ENCODE measurements at regions not wholly inside any gene's neighbourhood (a gene's known extent, or its start where the extent isn't known, plus 50 kb on each side); places are given as distances from the start of the nearest gene placed in this dataset.

- Mint-ChIP-seq H3K4me3 (no peak overlapping the region), H3K27ac (no peak overlapping the region), H3K27me3 (peaks cover 26% of the 10 kb centered on the region), H3K4me1 (peaks cover 5% of the 10 kb centered on the region), H3K9me3 (ENCODE audit: insufficient read depth) (no peaks in the 10 kb centered on the region)
- ChIA-PET POLR2A (no interaction called here), CTCF (no interaction called here)
- Histone ChIP-seq H3K9ac (ENCODE audit: low read length) (no peak overlapping the region), H3K4me1 (ENCODE audit: control insufficient read depth in 2 of 2, insufficient read depth in 2 of 2, low read length in 2 of 2) (peaks cover 0 to 3% of the 10 kb centered on the region in 2 donors), H3K79me2 (ENCODE audit: control insufficient read depth, insufficient read depth, low read length) (no peaks in the 10 kb centered on the region), H2AFZ (ENCODE audit: insufficient read depth, low read depth, low read length, poor library complexity, severe bottlenecking) (no peak overlapping the region), H3K4me3 (ENCODE audit: control extremely low read depth in 1 of 5, extremely low read depth in 1 of 5, insufficient read depth in 1 of 5, low read depth in 2 of 5, low read length in 4 of 5) (no peak overlapping the region), H3K27ac (ENCODE audit: low read length in 2 of 2) (no peak overlapping the region), H3K4me2 (replicated peaks; ENCODE audit: low read depth, low read length, poor library complexity, severe bottlenecking) (no peak overlapping the region), H3K9me3 (ENCODE audit: control extremely low read depth in 1 of 3, control insufficient read depth in 2 of 3, insufficient read depth in 1 of 3, low read length in 2 of 3) (no peaks in the 10 kb centered on the region), H4K20me1 (ENCODE audit: control insufficient read depth, insufficient read depth, low read length, poor library complexity, severe bottlenecking) (no peaks in the 10 kb centered on the region), H3K36me3 (replicated peaks in 1 of 2; ENCODE audit: control extremely low read depth in 1 of 2, control insufficient read depth in 1 of 2, extremely low read depth in 1 of 2, insufficient read depth in 2 of 2, low read length in 1 of 2) (no peaks in the 10 kb centered on the region), H3K27me3 (replicated peaks in 1 of 4; ENCODE audit: control extremely low read depth in 1 of 4, control insufficient read depth in 3 of 4, insufficient read depth in 4 of 4, low read length in 3 of 4) (peaks cover 0 to 4% (median 2%) of the 10 kb centered on the region in 4 experiments)
- no CpG with 5 or more reads among the region's 4 CpGs for WGBS (ENCODE audit: insufficient coverage)
- intact Hi-C loops (cut with micrococcal nuclease) = no loop called here
- ATAC-seq (ENCODE audit: low read depth) (no peak), DNase-seq (no peak)
- TF ChIP-seq CTCF (IDR thresholded peaks at IDR 0.05) = no peak
- no peak for TF ChIP-seq EZH2 (IDR thresholded peaks at IDR 0.05; ENCODE audit: borderline replicate concordance, insufficient read depth, low read depth, low read length, poor library complexity, severe bottlenecking)
These were observed 299.7 kb upstream of the AKR1E2 start for GRCh38 chr10:4526311-4526731.

- no peak overlapping the region for H2AFZ ChIP-seq (ENCODE audit: insufficient read depth, low read depth, low read length, poor library complexity, severe bottlenecking)
- H3K4me1 ChIP-seq (ENCODE audit: control insufficient read depth in 2 of 2, insufficient read depth in 2 of 2, low read length in 2 of 2) = peaks cover 0 to 3% of the 10 kb centered on the region in 2 donors
- H3K9me3 ChIP-seq (ENCODE audit: control extremely low read depth in 1 of 3, control insufficient read depth in 2 of 3, insufficient read depth in 1 of 3, low read length in 2 of 3) = no peaks in the 10 kb centered on the region
- DNase-seq = no peak
- Mint-ChIP-seq H3K4me3 (no peak overlapping the region), H3K4me1 (peaks cover 5% of the 10 kb centered on the region), H3K9me3 (ENCODE audit: insufficient read depth) (no peaks in the 10 kb centered on the region), H3K27ac (no peak overlapping the region), H3K27me3 (peaks cover 25% of the 10 kb centered on the region)
- no CpG with 5 or more reads among the region's 1 CpG for WGBS (ENCODE audit: insufficient coverage)
- intact Hi-C loops (cut with micrococcal nuclease) = no loop called here
- no peak overlapping the region for H3K27ac ChIP-seq (ENCODE audit: low read length in 2 of 2)
- ChIA-PET POLR2A (no interaction called here), CTCF (no interaction called here)
- H3K4me3 ChIP-seq (ENCODE audit: control extremely low read depth in 1 of 5, extremely low read depth in 1 of 5, insufficient read depth in 1 of 5, low read depth in 2 of 5, low read length in 4 of 5) = no peak overlapping the region
- ATAC-seq (ENCODE audit: low read depth) = no peak
- no peak overlapping the region for H3K9ac ChIP-seq (ENCODE audit: low read length)
- H3K36me3 ChIP-seq (replicated peaks in 1 of 2; ENCODE audit: control extremely low read depth in 1 of 2, control insufficient read depth in 1 of 2, extremely low read depth in 1 of 2, insufficient read depth in 2 of 2, low read length in 1 of 2) = no peaks in the 10 kb centered on the region
- H4K20me1 ChIP-seq (ENCODE audit: control insufficient read depth, insufficient read depth, low read length, poor library complexity, severe bottlenecking) = no peaks in the 10 kb centered on the region
- H3K27me3 ChIP-seq (replicated peaks in 1 of 4; ENCODE audit: control extremely low read depth in 1 of 4, control insufficient read depth in 3 of 4, insufficient read depth in 4 of 4, low read length in 3 of 4) = peaks cover 0 to 4% (median 2%) of the 10 kb centered on the region in 4 experiments
- no peaks in the 10 kb centered on the region for H3K79me2 ChIP-seq (ENCODE audit: control insufficient read depth, insufficient read depth, low read length)
- H3K4me2 ChIP-seq (replicated peaks; ENCODE audit: low read depth, low read length, poor library complexity, severe bottlenecking) = no peak overlapping the region
- no peak for TF ChIP-seq CTCF (IDR thresholded peaks at IDR 0.05)
- TF ChIP-seq EZH2 (IDR thresholded peaks at IDR 0.05; ENCODE audit: borderline replicate concordance, insufficient read depth, low read depth, low read length, poor library complexity, severe bottlenecking) = no peak
These were observed 300.9 kb upstream of the AKR1E2 start for GRCh38 chr10:4525103-4525502.

Measured in B cell (primary cell).